ENCODE measurements at regions not wholly inside any gene's neighbourhood (a gene's known extent, or its start where the extent isn't known, plus 50 kb on each side); places are given as distances from the start of the nearest gene placed in this dataset.
"Not testable (repeated sequence)": the region's sequence is repeated elsewhere in the genome, so short reads cannot be mapped to it uniquely, and the experiment has no call there.

GRCh38 chr11:71332447-71332846 is 80.1 kb upstream of the SHANK2 start:
- DNase-seq (ENCODE audit: low spot score) = no peak

DNA sequence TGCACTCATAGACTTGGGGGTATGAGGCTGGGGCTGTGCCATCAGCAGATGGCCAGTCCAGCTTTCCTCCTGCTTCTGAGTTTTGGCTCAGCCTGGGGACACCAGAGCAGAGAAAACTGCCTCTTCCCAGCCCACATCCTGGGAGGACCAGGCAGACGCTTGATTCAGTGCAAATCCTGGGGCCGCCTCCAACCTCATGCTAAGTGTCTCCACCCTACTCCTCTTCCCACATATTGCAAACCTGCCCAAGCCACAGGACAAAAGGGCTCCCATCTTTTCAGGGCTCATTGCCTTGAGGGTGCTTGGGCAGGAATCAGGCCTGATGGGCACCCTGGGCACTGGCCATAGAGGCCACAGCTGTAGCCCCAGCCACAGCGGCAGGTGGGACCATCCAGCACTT is 79.7 kb upstream of the SHANK2 start:
- DNase-seq (ENCODE audit: low spot score) = no peak

GRCh38 chr11:71331631-71332030 is 79.3 kb upstream of the SHANK2 start:
- no peak for DNase-seq (ENCODE audit: low spot score)

GRCh38 chr11:71330996-71331395 is 78.6 kb upstream of the SHANK2 start:
- no peak for DNase-seq (ENCODE audit: low spot score)

DNA sequence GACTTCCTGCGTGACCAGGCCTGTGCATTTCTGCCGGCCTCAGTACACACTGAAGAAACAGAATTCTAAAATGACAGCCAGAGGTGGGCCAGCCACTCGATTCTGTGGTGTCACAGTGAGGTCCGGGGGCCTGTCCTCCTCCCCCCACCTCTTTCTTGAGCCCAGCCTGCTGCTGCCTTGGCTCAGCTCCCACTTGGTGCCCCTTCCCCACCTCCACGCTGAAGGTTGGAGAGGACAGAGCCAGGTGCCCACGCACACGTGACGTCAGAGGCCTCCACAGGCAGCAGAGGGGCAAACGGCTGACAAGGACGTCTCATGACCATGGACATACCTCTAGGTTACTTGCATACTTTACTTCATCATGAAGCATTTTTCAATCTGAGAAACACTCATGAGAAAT is 78.0 kb upstream of the SHANK2 start:
- no peak for DNase-seq (ENCODE audit: low spot score)

- no peak for DNase-seq (ENCODE audit: low spot score)
Measured at GRCh38 chr11:71329786-71330185, 77.4 kb upstream of the SHANK2 start.

- no peak for DNase-seq (ENCODE audit: low spot score)
Measured at GRCh38 chr11:71329165-71329510, 76.8 kb upstream of the SHANK2 start.

DNA sequence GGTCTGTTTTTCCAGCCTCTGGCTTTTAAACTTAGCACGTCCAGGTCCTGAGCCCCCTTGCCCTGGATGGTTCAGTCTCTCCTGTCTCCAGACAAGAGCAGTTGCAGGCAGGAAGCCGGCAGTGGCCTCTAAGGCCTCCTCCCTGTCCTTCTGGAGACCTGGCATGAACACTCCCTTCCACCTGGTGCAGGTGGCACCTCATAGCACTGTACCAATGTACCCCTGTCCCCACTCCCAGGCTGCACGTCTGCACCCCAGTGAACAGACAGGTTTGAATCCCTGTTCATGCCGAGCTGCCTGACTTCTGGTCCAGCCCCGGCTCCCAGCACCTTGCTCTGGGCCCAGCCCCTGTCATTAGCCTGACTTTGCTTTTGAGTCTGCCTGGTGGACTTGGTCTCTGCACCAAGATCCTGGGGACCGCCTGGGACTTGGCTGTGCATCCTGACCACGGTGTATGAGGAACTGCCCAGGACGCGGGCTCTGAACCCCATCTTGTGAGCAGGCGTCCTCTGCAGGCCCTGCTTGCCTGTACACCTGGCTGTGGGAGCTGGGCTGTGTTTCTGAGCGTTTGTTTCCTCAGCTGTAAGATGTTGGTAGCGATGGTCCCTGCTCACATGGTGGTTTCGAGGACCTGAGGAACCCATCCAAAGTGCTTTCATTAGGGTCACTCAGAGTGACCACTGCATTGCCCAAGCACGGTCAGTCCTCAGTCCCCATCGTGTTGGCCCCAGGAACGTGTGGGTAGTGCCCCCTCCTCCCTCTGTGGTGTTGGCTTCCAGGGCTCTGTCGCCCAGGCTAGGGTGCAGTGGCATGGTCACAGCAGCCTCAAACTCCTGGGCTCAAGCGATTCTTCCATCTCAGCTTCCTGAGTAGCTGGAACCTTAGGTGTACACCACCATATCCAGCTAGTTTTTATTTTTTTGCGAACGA is 75.0 kb upstream of the SHANK2 start:
- DNase-seq (ENCODE audit: low spot score) = no peak

DNA sequence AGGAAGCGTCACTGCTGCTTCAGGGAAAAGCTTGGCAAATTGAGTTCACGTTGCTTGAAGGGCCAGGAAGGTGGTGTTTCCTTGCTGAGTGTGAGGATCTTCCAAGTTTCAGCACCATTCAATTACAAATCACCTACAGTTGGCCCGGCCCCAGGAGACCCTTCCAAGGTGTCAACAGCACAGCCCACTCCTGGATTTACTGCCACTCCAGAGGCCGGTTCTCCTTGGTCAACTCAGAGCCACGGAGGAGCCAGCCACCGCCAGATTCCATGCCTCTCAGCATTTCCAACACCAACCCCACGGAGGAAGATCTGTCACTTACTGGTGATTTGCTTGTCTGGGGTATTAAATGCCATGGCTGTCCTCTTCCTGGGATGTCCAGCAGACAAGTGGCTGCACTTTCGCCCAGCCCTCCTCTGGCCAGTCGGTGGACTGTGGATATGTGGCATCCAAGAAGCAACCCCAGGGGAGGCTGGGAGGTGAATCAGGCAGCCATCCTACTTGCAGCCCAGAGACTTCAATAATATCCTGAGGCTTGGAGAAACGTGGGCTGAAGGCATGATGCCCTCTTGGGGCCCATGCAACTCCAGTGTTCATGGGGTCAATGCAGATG is 74.1 kb upstream of the SHANK2 start:
- DNase-seq (ENCODE audit: low spot score) = no peak

DNA sequence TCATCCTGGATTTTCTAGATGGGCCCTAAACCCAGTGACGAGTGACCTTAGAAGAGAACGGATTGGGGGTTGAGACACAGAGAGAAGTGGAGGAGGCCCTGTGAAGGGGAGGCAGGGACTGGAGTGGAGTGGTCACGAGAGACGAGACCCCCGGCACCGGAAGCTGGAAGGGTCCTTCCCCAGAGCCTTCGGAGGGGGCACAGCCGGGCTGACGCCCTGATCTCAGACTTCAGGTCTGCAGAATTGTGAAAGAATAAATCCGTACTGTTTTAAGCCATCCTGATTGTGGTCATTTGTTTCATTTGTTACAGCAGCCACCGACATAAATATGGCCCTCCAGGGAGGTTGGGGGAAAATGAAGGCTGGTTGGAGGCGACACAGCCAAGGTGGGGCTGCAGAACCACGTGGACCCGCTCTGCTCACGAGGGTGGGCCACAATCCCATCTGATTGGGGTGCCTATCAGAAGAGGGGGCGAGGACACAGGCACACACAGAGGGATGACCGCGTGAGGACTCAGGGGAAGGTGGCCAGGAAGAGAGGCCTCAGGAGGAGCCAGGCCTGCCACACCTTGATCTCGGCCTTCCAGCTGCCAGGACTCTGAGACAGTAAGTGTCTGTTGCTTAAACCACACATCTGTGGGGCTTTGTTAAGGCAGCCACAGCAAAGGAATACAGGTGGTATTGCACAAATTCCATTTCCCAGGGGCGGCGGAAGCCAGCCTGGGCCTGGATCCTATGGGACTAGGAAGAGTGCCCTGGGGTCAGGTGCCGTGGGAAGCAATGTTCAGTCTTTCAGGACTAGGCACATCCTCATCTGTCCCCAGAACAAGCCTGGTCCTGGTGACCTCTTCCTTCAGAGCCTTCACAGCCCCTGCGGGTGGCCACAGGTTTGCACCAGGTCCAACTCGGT is 73.3 kb upstream of the SHANK2 start:
- DNase-seq (ENCODE audit: low spot score) = no peak

- DNase-seq (ENCODE audit: low spot score) = no peak
Measured at GRCh38 chr11:71324788-71325417, 72.5 kb upstream of the SHANK2 start.

DNA sequence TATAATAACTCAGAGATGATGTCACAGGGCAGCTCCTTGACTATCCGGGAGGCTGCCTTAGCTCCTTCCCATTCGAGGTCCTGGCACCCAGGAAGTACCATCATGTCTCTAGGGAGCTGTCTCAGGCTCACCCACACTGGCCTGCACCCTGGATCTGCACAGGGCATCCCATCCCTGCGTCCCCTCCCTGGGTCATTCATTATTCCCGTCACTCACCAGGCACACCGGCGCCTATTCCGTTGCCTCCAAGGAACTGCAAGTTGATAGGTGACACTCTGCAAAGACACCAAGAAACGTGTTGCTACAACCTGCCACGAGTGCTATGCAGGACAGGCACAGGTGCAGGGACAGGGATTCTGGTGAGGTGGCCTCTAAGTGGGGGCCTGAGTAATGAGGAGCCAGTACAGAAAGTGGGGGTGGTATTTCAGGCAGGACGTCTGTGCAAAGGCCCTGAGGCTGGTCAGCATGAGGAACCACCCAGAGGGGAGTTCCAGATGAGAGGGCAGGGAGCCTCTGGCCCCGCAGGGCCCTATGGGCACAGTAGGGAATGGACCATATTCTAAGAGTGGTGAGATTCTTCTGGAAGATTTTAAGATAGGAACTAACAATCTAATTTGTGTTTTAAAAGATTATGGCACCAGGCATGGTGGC is 71.6 kb upstream of the SHANK2 start:
- DNase-seq (ENCODE audit: low spot score) = no peak

DNA sequence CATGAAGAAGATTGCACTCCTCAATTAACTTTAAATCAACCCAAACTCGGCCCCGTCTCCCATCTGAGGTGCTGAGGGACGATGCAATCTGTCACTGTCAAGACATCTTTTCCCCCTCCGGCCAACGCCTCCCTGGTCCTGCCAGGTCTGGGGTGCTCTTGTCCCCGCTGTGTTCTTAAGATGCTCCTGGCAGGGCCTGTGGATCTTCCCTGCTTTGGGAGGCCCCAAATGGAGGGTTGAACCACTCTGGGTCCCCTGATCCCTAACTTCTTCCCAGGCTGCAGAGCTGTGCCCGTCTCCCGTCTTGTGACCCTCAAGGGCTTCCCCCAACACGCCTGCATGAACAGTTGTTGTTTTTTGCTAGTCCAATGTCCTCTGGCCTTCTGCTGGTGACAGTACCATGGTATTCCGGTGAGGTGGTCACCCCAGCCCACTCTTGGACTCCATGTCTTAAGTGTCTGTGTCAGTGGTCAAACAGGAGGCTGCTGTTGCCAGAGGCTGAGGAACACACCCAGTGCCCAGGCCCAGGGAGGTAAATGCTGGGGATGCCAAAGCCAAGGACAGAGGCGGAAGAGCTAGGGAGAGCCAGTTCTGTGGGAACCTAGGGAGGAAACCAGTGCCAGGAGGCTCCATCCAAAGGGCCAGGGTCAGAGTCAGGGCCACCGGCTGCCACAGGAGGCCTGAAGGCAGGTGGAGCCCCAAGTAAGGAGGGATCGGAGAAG is 70.6 kb upstream of the SHANK2 start:
- DNase-seq (ENCODE audit: low spot score) = no peak

- DNase-seq (ENCODE audit: low spot score) = no peak
Measured at GRCh38 chr11:71322192-71322735, 69.9 kb upstream of the SHANK2 start.

DNA sequence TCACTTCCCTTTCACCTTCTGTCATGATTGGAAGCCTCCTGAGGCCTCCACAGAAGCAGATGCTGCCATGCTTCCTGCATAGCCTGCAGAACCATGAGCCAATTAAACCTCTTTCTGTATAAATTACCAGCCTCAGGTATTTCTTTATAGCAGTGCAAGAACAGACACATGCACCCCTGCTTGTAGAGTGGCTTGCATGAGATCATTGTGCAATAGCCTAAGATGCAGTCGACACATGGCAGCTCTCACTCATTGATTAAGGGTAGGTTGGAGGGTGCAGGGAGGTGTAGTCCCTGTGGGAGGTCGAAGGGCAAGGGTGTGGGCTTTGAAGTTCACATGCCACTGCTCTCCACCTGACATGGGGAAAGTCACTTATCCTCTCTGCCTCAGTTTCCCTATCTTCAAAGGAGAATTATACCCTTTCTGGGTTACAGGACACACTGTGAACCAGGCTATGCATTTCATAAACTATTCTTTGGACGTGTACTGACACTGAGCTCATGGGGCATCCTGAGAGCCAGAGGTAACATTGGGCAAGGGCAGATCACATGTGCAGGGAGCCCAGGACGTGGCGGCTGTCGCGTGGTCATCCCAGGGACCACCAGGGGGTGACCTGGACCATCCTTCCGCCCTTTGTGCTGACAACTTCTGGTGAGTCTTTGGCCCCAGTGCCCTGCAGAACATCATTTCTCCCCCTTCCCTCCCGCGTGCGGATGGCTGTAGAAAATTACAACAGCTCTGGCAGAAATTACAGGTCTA is 69.2 kb upstream of the SHANK2 start:
- no peak for DNase-seq (ENCODE audit: low spot score)

DNA sequence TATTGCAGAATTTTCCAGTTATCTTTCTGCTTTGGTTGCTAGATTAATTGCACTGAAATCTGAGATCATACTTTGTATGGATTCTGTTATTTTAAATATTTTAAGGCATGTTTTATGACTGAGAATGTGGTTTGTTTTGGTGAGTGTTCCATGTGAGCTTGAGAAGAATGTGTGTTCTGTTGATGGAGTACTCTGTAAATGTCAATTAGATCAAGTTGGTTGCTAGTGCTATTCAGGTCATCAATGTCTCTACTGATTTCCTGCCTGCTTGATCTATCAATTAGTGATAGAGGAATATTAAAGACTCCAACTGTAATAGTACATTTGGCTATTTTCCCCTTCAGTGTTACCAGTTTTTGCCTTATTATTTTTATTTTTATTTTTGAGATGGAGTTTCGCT is 64.3 kb upstream of the SHANK2 start:
- DNase-seq (ENCODE audit: low spot score) = no peak

DNA sequence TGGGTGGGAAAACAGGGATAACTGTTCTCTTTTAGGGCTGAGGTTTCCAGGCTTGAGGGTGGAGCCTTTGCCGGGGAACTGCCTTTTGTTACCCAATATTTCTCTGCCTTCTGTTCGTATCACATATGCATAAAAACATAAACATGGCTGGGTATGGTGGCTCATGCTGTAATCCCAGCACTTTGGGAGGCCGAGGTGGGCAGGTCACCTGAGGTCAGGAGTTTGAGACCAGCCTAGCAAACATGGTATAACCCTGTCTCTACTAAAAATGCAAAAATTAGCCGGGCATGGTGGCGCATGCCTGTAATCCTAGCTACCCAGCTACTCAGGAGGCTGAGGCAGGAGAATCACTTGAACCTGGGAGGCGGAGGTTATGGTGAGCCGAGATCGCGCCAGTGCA is 60.2 kb upstream of the SHANK2 start:
- not testable (repeated sequence) for DNase-seq (ENCODE audit: low spot score)

GRCh38 chr11:71311928-71312510 is 59.6 kb upstream of the SHANK2 start:
- DNase-seq (ENCODE audit: low spot score) = no peak

GRCh38 chr11:71311176-71311925 is 59.0 kb upstream of the SHANK2 start:
- DNase-seq (ENCODE audit: low spot score) = no peak
